Left lung (tissue), 4 donors: ENCODE measurements at regions not wholly inside any gene's neighbourhood (a gene's known extent, or its start where the extent isn't known, plus 50 kb on each side); places are given as distances from the start of the nearest gene placed in this dataset.

Experiments
- ATAC-seq: fragments of 200-7000 bp; cut with Tn5 transposase; one replicate; pipeline ENCODE4 v1.9.1; 2020; ENCODE audit warnings: moderate library complexity
- DNase-seq, 4 donors: peaks; one replicate each; pipeline ENCODE4 v3.0.0-alpha.2; 2013 to 2020
- H3K27ac ChIP-seq, 2 donors: fragments of 200-600 bp; sonication (generic) in 1 of 2; one replicate each; pipeline versions ENCODE4 v1.5.0 to v1.8.0; 2020 to 2021
- H3K27me3 ChIP-seq, 2 donors: fragments of 200-600 bp; sonication (generic) in 1 of 2; one replicate each; pipeline versions ENCODE4 v1.5.0 to v1.8.0; 2020 to 2021
- H3K36me3 ChIP-seq, 2 donors: fragments of 200-600 bp; sonication (generic) in 1 of 2; one replicate each; pipeline versions ENCODE4 v1.5.0 to v1.8.0; 2020 to 2021
- H3K4me1 ChIP-seq, 2 donors: fragments of 200-600 bp; one replicate each; pipeline ENCODE4 v1.8.0; 2021
- H3K4me3 ChIP-seq, 2 donors: fragments of 200-600 bp; sonication (generic) in 1 of 2; one replicate each; pipeline versions ENCODE4 v1.5.0 to v1.8.0; 2020 to 2021; ENCODE audit warnings: mild to moderate bottlenecking in 1 of 2
- H3K9me3 ChIP-seq, 2 donors: fragments of 200-600 bp; sonication (generic) in 1 of 2; one replicate each; pipeline versions ENCODE4 v1.5.0 to v1.8.0; 2020 to 2021
- CTCF ChIP-seq, 2 donors: fragments of 200-600 bp; sonication (generic) in 1 of 2; IDR thresholded peaks; one replicate each; pipeline versions ENCODE4 v1.5.0 to v1.8.0; 2021; ENCODE audit warnings: antibody characterized with exemption in 2 of 2
- intact Hi-C, 2 donors: fragments of 100-400 bp; cut with DNase I; formaldehyde crosslinking; loops; one replicate each; pipeline versions ENCODE4 v1.11.2 to v1.14.2; 2022
- donor health status: DM: no; HTN: yes; CAD: no.
- donor health status: DM: no; HTN: no; CAD: no.

GRCh38 chr22:22073769-22074561 is 91.4 kb upstream of the TOP3B start:
- H3K4me1 ChIP-seq, result no peaks in the 10 kb centered on the region
- DNase-seq (no peak), ATAC-seq (no peak)
- peaks cover 0 to 6% of the 10 kb centered on the region in 2 donors for H3K27me3 ChIP-seq
- no peak overlapping the region for H3K4me3 ChIP-seq
- TF ChIP-seq CTCF (IDR thresholded peaks at IDR 0.05), result no peak
- no peaks in the 10 kb centered on the region for H3K9me3 ChIP-seq
- no peaks in the 10 kb centered on the region for H3K36me3 ChIP-seq
- intact Hi-C loops, result no loop called here
- no peak overlapping the region for H3K27ac ChIP-seq

- peaks cover 0 to 6% of the 10 kb centered on the region in 2 donors for H3K27me3 ChIP-seq
- H3K4me3 ChIP-seq, result no peak overlapping the region
- H3K4me1 ChIP-seq, result no peaks in the 10 kb centered on the region
- TF ChIP-seq CTCF (IDR thresholded peaks at IDR 0.05), result no peak
- DNase-seq (no peak), ATAC-seq (no peak)
- H3K27ac ChIP-seq, result no peak overlapping the region
- no peaks in the 10 kb centered on the region for H3K9me3 ChIP-seq
- no peaks in the 10 kb centered on the region for H3K36me3 ChIP-seq
- intact Hi-C loops, result no loop called here
Measured at GRCh38 chr22:22072169-22072836, 89.7 kb upstream of the TOP3B start.

DNA sequence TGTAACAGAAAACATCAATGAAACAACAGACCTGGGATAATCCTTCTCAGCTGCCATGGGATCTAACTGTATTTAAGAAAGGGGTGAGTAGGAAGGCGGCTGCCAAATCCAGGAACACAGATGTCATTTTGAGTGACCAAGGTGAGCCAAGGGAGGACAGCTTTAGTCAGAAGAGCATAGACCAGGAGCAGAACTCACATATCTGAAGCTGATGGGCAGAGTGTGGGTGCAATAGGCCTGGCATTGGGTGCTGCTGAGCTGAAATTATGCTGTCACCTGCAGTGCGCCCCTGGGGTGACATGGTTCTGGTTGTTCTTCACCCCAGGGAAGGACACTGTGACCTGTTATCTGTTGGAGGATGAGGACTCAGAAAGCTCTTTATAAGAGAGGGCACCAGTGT is 88.9 kb upstream of the TOP3B start:
- Histone ChIP-seq H3K27me3 (peaks cover 0 to under 1% of the 10 kb centered on the region in 2 donors), H3K4me3 (no peak overlapping the region), H3K9me3 (no peaks in the 10 kb centered on the region), H3K27ac (no peak overlapping the region), H3K4me1 (no peaks in the 10 kb centered on the region), H3K36me3 (no peaks in the 10 kb centered on the region)
- ATAC-seq (no peak), DNase-seq (no peak)
- TF ChIP-seq CTCF (IDR thresholded peaks at IDR 0.05), result no peak
- intact Hi-C loops, result no loop called here

DNA sequence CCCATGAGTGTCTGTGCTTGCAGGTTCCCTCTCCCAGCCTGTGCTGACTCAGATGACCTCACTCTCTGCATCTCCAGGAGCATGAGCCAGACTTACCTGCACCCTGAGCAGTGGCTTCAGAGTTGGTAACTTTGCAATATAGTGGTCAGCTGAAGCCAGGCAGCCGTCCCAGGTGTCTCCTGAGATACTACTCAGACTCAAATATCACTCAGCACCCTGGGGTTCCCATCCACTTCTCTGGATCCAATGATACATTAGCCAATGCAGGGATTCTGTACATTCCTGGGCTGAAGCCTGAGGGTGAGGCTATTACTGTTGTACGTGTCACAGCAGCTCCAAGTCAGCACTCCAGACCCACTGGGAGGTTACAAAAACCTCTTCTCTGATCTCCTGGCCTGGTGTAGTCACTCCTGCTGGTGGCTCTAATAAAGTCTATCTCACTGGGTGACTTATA is 87.8 kb upstream of the TOP3B start:
- Histone ChIP-seq H3K27me3 (peaks cover 0 to 4% of the 10 kb centered on the region in 2 donors), H3K36me3 (no peaks in the 10 kb centered on the region), H3K9me3 (no peaks in the 10 kb centered on the region), H3K27ac (no peak overlapping the region), H3K4me3 (no peak overlapping the region), H3K4me1 (no peaks in the 10 kb centered on the region)
- ATAC-seq (no peak), DNase-seq (no peak)
- intact Hi-C loops, result no loop called here
- TF ChIP-seq CTCF (IDR thresholded peaks at IDR 0.05), result no peak
